GM12873 (cell line): ENCODE measurements at regions not wholly inside any gene's neighbourhood (a gene's known extent, or its start where the extent isn't known, plus 50 kb on each side); places are given as distances from the start of the nearest gene placed in this dataset.

Experiments
- CTCF ChIP-seq: IDR thresholded peaks from 2 replicates; pipeline ENCODE4 v1.5.1; 2012; ENCODE audit warnings: low read depth, mild to moderate bottlenecking, moderate library complexity, low read length, control low read depth; ENCODE audit not compliant: insufficient read depth; ENCODE audit errors: missing control alignments

GRCh38 chr5:74021126-74021525, 395.1 kb downstream of the ARHGEF28 start:
- no peak for TF ChIP-seq CTCF

GRCh38 chr5:74020503-74020902, 394.5 kb downstream of the ARHGEF28 start:
- no peak for TF ChIP-seq CTCF

- TF ChIP-seq CTCF: no peak
Observed at GRCh38 chr5:74019923-74020322, 393.9 kb downstream of the ARHGEF28 start.

- no peak for TF ChIP-seq CTCF
Observed at GRCh38 chr5:74017786-74018211, 391.8 kb downstream of the ARHGEF28 start.

- TF ChIP-seq CTCF: no peak
Observed at GRCh38 chr5:74017112-74017511, 391.1 kb downstream of the ARHGEF28 start.

- TF ChIP-seq CTCF: peak; percentile 64
Observed at GRCh38 chr5:74016373-74016772, 390.4 kb downstream of the ARHGEF28 start.

GRCh38 chr5:74015716-74016115, 389.7 kb downstream of the ARHGEF28 start:
- TF ChIP-seq CTCF: no peak
